ENCODE measurements at regions not wholly inside any gene's neighbourhood (a gene's known extent, or its start where the extent isn't known, plus 50 kb on each side); places are given as distances from the start of the nearest gene placed in this dataset.

GRCh38 chr11:104583857-104584256 is 314.4 kb downstream of the CASP12 start:
- no peak for TF ChIP-seq TAF1 (IDR thresholded peaks at IDR 0.05; ENCODE audit: borderline replicate concordance, insufficient read depth, low read length)
- TF ChIP-seq FOXP2 (optimal IDR thresholded peaks at IDR 0.05; ENCODE audit: borderline replicate concordance, extremely low read depth, extremely low read length, insufficient read depth): no peak
- TF ChIP-seq POLR2AphosphoS5 (IDR thresholded peaks at IDR 0.05; ENCODE audit: low read depth, low read length): no peak
- TF ChIP-seq REST (IDR thresholded peaks at IDR 0.05; ENCODE audit: insufficient read depth in 1 of 2, low read depth in 2 of 2, low read length in 2 of 2): no peak
- no peak for TF ChIP-seq SIN3A (IDR thresholded peaks at IDR 0.05; ENCODE audit: borderline replicate concordance, insufficient read depth, low read length)

GRCh38 chr11:104582431-104582830 is 315.8 kb downstream of the CASP12 start:
- TF ChIP-seq FOXP2 (optimal IDR thresholded peaks at IDR 0.05; ENCODE audit: borderline replicate concordance, extremely low read depth, extremely low read length, insufficient read depth) (no peak), POLR2AphosphoS5 (IDR thresholded peaks at IDR 0.05; ENCODE audit: low read depth, low read length) (no peak), SIN3A (IDR thresholded peaks at IDR 0.05; ENCODE audit: borderline replicate concordance, insufficient read depth, low read length) (no peak), TAF1 (IDR thresholded peaks at IDR 0.05; ENCODE audit: borderline replicate concordance, insufficient read depth, low read length) (no peak), REST (IDR thresholded peaks at IDR 0.05; ENCODE audit: insufficient read depth in 1 of 2, low read depth in 2 of 2, low read length in 2 of 2) (no peak)

GRCh38 chr11:104581246-104581980 is 316.8 kb downstream of the CASP12 start:
- TF ChIP-seq REST (IDR thresholded peaks at IDR 0.05; ENCODE audit: insufficient read depth in 1 of 2, low read depth in 2 of 2, low read length in 2 of 2): no peak
- no peak for TF ChIP-seq FOXP2 (optimal IDR thresholded peaks at IDR 0.05; ENCODE audit: borderline replicate concordance, extremely low read depth, extremely low read length, insufficient read depth)
- TF ChIP-seq POLR2AphosphoS5 (IDR thresholded peaks at IDR 0.05; ENCODE audit: low read depth, low read length): no peak
- no peak for TF ChIP-seq TAF1 (IDR thresholded peaks at IDR 0.05; ENCODE audit: borderline replicate concordance, insufficient read depth, low read length)
- no peak for TF ChIP-seq SIN3A (IDR thresholded peaks at IDR 0.05; ENCODE audit: borderline replicate concordance, insufficient read depth, low read length)

- TF ChIP-seq TAF1 (IDR thresholded peaks at IDR 0.05; ENCODE audit: borderline replicate concordance, insufficient read depth, low read length) (no peak), POLR2AphosphoS5 (IDR thresholded peaks at IDR 0.05; ENCODE audit: low read depth, low read length) (no peak), FOXP2 (optimal IDR thresholded peaks at IDR 0.05; ENCODE audit: borderline replicate concordance, extremely low read depth, extremely low read length, insufficient read depth) (no peak), SIN3A (IDR thresholded peaks at IDR 0.05; ENCODE audit: borderline replicate concordance, insufficient read depth, low read length) (no peak), REST (IDR thresholded peaks at IDR 0.05; ENCODE audit: insufficient read depth in 1 of 2, low read depth in 2 of 2, low read length in 2 of 2) (no peak)
Measured at GRCh38 chr11:104573441-104573990, 324.7 kb downstream of the CASP12 start.
